Suprapubic skin (tissue), 3 donors: ENCODE measurements at regions not wholly inside any gene's neighbourhood (a gene's known extent, or its start where the extent isn't known, plus 50 kb on each side); places are given as distances from the start of the nearest gene placed in this dataset.
"Not testable (repeated sequence)": the region's sequence is repeated elsewhere in the genome, so short reads cannot be mapped to it uniquely, and the experiment has no call there.

ENCODE experiments used
- POLR2AphosphoS5 ChIP-seq, 3 donors: sonication (generic); formaldehyde crosslinking; IDR thresholded peaks; one replicate each; pipeline ENCODE4 v1.6.1; 2017; ENCODE audit warnings: antibody characterized with exemption in 3 of 3
- TF ChIP-seq, protein P1 (sequence below), 2 donors: fragments of 200-600 bp in 1 of 2; fragments of 450-650 bp in 1 of 2; sonication (generic) in 1 of 2; IDR thresholded peaks; one replicate each; pipeline ENCODE4 v1.5.1; 2016 to 2019; ENCODE audit warnings: antibody characterized with exemption in 2 of 2, mild to moderate bottlenecking in 1 of 2, moderate library complexity in 1 of 2

DNA sequence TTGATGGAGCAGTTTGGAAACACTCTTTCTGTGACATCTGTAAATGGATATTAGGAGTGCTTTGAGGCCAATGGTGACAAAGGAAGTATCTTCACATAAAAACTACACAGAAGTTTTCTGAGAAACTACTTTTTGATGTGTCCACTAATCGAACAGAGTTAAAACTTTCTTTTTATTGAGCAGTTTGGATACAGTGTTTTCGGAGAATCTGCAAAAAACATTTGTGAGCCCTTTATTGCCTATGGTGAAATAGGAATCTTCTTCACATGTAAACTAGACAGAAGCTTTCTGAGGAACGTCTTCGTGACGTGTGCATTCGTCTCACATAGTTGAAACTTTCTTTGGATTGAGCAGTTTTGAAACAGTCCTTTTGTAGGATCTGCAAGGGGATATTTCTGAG lies 3068.2 kb downstream of the TUBA3C start:
- TF ChIP-seq POLR2AphosphoS5 (IDR thresholded peaks at IDR 0.05), result not testable (repeated sequence)
- TF ChIP-seq, protein P1, sequence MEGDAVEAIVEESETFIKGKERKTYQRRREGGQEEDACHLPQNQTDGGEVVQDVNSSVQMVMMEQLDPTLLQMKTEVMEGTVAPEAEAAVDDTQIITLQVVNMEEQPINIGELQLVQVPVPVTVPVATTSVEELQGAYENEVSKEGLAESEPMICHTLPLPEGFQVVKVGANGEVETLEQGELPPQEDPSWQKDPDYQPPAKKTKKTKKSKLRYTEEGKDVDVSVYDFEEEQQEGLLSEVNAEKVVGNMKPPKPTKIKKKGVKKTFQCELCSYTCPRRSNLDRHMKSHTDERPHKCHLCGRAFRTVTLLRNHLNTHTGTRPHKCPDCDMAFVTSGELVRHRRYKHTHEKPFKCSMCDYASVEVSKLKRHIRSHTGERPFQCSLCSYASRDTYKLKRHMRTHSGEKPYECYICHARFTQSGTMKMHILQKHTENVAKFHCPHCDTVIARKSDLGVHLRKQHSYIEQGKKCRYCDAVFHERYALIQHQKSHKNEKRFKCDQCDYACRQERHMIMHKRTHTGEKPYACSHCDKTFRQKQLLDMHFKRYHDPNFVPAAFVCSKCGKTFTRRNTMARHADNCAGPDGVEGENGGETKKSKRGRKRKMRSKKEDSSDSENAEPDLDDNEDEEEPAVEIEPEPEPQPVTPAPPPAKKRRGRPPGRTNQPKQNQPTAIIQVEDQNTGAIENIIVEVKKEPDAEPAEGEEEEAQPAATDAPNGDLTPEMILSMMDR (IDR thresholded peaks at IDR 0.05), result not testable (repeated sequence)
